ENCODE measurements at regions not wholly inside any gene's neighbourhood (a gene's known extent, or its start where the extent isn't known, plus 50 kb on each side); places are given as distances from the start of the nearest gene placed in this dataset.

GRCh38 chr6:81844686-81845085 is 92.2 kb upstream of the TENT5A start:
- TF ChIP-seq YY1 (IDR thresholded peaks at IDR 0.05) (no peak), REST (IDR thresholded peaks at IDR 0.05) (no peak), CTCF (IDR thresholded peaks at IDR 0.05; ENCODE audit: low read depth, low read length, missing input control) (no peak), ATF3 (IDR thresholded peaks at IDR 0.05) (no peak), GABPA (IDR thresholded peaks at IDR 0.05 in 1 of 2, conservative IDR thresholded peaks at IDR 0.05 in 1 of 2) (no peak), NR2F2 (IDR thresholded peaks at IDR 0.05) (no peak), RAD21 (IDR thresholded peaks at IDR 0.05) (no peak), EGR1 (IDR thresholded peaks at IDR 0.05; ENCODE audit: low read depth in 2 of 2) (no peak), ZBTB33 (IDR thresholded peaks at IDR 0.05) (no peak), RXRA (IDR thresholded peaks at IDR 0.05) (no peak), MAX (IDR thresholded peaks at IDR 0.05) (no peak), JUND (IDR thresholded peaks at IDR 0.05) (no peak)

Data from liver (tissue), 3 donors.